Thyroid gland (tissue), 4 donors: ENCODE measurements at regions not wholly inside any gene's neighbourhood (a gene's known extent, or its start where the extent isn't known, plus 50 kb on each side); places are given as distances from the start of the nearest gene placed in this dataset.

Experiments used
- DNase-seq, 2 donors: peaks; one replicate each; pipeline ENCODE4 v3.0.0-alpha.2; 2019
- H3K27ac ChIP-seq, 3 donors: fragments of 200-600 bp; sonication (generic); 1 replicate in 2 of 3; 2 replicates in 1 of 3; pipeline ENCODE4 v1.5.1; 2016 to 2019; ENCODE audit warnings: mild to moderate bottlenecking in 1 of 3, moderate library complexity in 1 of 3
- H3K27me3 ChIP-seq: fragments of 200-600 bp; sonication (generic); one replicate; pipeline ENCODE4 v1.5.1; 2019
- H3K36me3 ChIP-seq, 2 donors: fragments of 200-600 bp; sonication (generic); one replicate each; pipeline ENCODE4 v1.5.1; 2016 to 2019
- H3K4me1 ChIP-seq, 2 donors: fragments of 200-600 bp; sonication (generic); one replicate each; pipeline ENCODE4 v1.5.1; 2017 to 2019
- H3K4me3 ChIP-seq, 3 donors: fragments of 200-600 bp; sonication (generic); replicated peaks in 1 of 3; 1 replicate in 2 of 3; 2 replicates in 1 of 3; pipeline ENCODE4 v1.5.1; 2016; ENCODE audit warnings: mild to moderate bottlenecking in 1 of 3
- H3K9me3 ChIP-seq: fragments of 200-600 bp; sonication (generic); one replicate; pipeline ENCODE4 v1.5.1; 2017
- CTCF ChIP-seq, 6 experiments: fragments of 200-600 bp in 3 of 6; fragments of 450-650 bp in 3 of 6; sonication (generic) in 3 of 6; IDR thresholded peaks; one replicate each; pipeline ENCODE4 v1.5.1; 2016 to 2019; ENCODE audit warnings: antibody characterized with exemption in 6 of 6, mild to moderate bottlenecking in 2 of 6, inconsistent platforms in 1 of 6, moderate library complexity in 1 of 6
- POLR2A ChIP-seq, 2 donors: fragments of 450-650 bp; IDR thresholded peaks; one replicate each; pipeline ENCODE4 v1.6.1; 2017; ENCODE audit warnings: antibody characterized with exemption in 2 of 2, mild to moderate bottlenecking in 2 of 2, moderate library complexity in 1 of 2
- WGBS, 2 donors: methylation state at CpG; one replicate each; pipeline ENCODE4 v1.1.5; 2017; 5-methylcytosine and 5-hydroxymethylcytosine counted together
- intact Hi-C: fragments of 100-400 bp; cut with DNase I; formaldehyde crosslinking; loops from one replicate; pipeline ENCODE4 v1.15.1; 2023

GRCh38 chrX:129108936-129109335 lies 414.4 kb downstream of the SMARCA1 start:
- WGBS, 2 donors: 51 to 60% methylated on average over 4 of the region's 4 CpGs
- no peak for DNase-seq
- H3K9me3 ChIP-seq: no peaks in the 10 kb centered on the region
- no peaks in the 10 kb centered on the region for H3K36me3 ChIP-seq
- no peaks in the 10 kb centered on the region for H3K27me3 ChIP-seq
- TF ChIP-seq CTCF (IDR thresholded peaks at IDR 0.05): no peak
- no peak for TF ChIP-seq POLR2A (IDR thresholded peaks at IDR 0.05)
- no peak overlapping the region for H3K4me3 ChIP-seq
- intact Hi-C loops: no loop called here
- H3K27ac ChIP-seq: no peak overlapping the region
- no peaks in the 10 kb centered on the region for H3K4me1 ChIP-seq

GRCh38 chrX:129099207-129099606 lies 424.1 kb downstream of the SMARCA1 start:
- no peak for DNase-seq
- no peaks in the 10 kb centered on the region for H3K4me1 ChIP-seq
- intact Hi-C loops: no loop called here
- TF ChIP-seq CTCF (IDR thresholded peaks at IDR 0.05) (no peak), POLR2A (IDR thresholded peaks at IDR 0.05) (no peak)
- no peaks in the 10 kb centered on the region for H3K27me3 ChIP-seq
- no peak overlapping the region for H3K4me3 ChIP-seq
- H3K36me3 ChIP-seq: no peaks in the 10 kb centered on the region
- H3K9me3 ChIP-seq: no peaks in the 10 kb centered on the region
- H3K27ac ChIP-seq: no peak overlapping the region
- 86 to 98% methylated on average over 3 of the region's 3 CpGs for WGBS, 2 donors

GRCh38 chrX:129097668-129098067 lies 425.6 kb downstream of the SMARCA1 start:
- Histone ChIP-seq H3K9me3 (no peaks in the 10 kb centered on the region), H3K36me3 (no peaks in the 10 kb centered on the region), H3K4me3 (no peak overlapping the region), H3K4me1 (no peaks in the 10 kb centered on the region), H3K27ac (no peak overlapping the region), H3K27me3 (no peaks in the 10 kb centered on the region)
- no peak for TF ChIP-seq CTCF (IDR thresholded peaks at IDR 0.05)
- TF ChIP-seq POLR2A (IDR thresholded peaks at IDR 0.05): no peak
- intact Hi-C loops: no loop called here
- no peak for DNase-seq

- H3K36me3 ChIP-seq: no peaks in the 10 kb centered on the region
- no peaks in the 10 kb centered on the region for H3K9me3 ChIP-seq
- no peaks in the 10 kb centered on the region for H3K27me3 ChIP-seq
- intact Hi-C loops: no loop called here
- no peaks in the 10 kb centered on the region for H3K4me1 ChIP-seq
- no peak overlapping the region for H3K27ac ChIP-seq
- no peak overlapping the region for H3K4me3 ChIP-seq
- TF ChIP-seq CTCF (IDR thresholded peaks at IDR 0.05) (no peak), POLR2A (IDR thresholded peaks at IDR 0.05) (no peak)
- WGBS, 2 donors: 86 to 92% methylated on average over 2 of the region's 2 CpGs
- no peak for DNase-seq
Measured at GRCh38 chrX:129093706-129094105, 429.6 kb downstream of the SMARCA1 start.

GRCh38 chrX:129092757-129093156 lies 430.5 kb downstream of the SMARCA1 start:
- H3K4me3 ChIP-seq: no peak overlapping the region
- no peak for DNase-seq
- H3K27me3 ChIP-seq: no peaks in the 10 kb centered on the region
- no peaks in the 10 kb centered on the region for H3K9me3 ChIP-seq
- no peak for TF ChIP-seq CTCF (IDR thresholded peaks at IDR 0.05)
- TF ChIP-seq POLR2A (IDR thresholded peaks at IDR 0.05): no peak
- intact Hi-C loops: no loop called here
- H3K4me1 ChIP-seq: no peaks in the 10 kb centered on the region
- H3K36me3 ChIP-seq: no peaks in the 10 kb centered on the region
- no peak overlapping the region for H3K27ac ChIP-seq
